ENCODE measurements at regions not wholly inside any gene's neighbourhood (a gene's known extent, or its start where the extent isn't known, plus 50 kb on each side); places are given as distances from the start of the nearest gene placed in this dataset.

DNA sequence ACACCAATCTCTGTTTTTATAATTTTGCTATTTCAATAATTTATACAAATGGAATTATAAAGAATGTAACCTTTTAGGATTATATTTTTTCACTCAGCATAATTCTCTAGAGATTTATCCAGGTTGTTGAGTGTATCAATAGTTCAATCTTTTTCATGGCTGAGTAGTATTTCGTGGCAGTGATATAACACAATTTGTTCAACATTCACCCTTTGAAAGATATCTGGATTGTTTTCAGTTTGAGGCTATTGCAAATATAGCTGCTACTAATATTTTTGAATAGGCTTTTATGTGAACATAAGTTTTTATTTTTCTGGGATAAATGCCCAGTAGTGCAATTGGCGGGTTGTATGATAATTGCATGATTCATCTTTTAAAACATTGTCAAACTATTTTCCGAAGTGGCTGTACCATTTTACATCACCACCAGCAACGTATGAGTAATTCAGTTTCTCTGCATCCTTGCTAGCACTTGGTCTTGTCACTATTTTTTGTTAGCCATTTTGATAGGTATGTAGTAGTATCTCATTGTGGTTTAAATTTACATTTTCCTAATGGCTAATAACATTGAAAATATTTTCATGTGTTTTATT, 55.6 kb upstream of the ABCD3 start:
- ChIA-PET CTCF (no interaction called here), POLR2A (no interaction called here)
- no peak for DNase-seq (ENCODE audit: extremely low spot score)

DNA sequence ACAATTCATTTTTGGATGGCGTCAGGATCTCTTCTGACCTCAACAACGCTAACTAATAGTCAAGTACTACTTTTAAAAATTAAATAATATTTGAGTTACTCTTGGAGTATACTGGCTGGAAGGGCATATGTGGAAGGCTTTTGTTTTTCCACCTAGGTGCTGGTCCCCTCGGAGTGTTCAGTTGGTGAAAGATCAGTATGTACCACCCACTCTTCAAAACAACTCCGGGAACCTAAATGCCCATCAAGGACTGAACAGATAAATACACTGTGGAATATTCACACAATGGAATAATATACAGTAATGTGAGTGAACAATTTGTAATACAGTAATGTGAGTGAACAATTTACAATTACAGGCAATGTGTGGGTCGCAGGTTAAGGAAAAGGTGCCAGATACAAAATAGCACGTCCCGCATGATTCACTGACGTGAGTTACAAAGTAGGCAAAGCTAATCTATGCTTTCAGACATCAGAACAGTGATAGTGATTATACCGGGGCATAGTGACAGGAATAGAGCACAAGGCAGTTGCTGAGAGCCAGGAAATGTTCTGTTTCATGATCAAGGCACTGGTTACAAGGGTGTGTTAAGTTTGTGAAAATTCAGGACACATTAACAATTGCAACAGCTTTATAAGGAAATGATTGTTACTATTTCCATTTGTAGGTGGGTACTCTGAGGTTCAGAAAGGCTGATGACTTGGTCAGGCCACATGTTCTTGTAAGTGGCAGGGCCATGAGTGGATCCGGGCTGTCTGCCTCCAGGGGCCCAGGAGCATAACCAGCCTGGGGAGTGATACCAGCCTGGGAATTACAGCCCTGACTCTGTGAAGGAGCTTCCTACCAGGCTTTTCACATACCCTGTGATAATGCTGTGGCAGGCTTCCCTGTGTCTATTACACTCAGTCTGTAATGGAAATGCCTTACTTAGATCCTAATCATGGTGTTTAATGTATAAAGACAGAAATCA, 59.3 kb upstream of the ABCD3 start:
- no peak for DNase-seq (ENCODE audit: extremely low spot score)
- POLR2A ChIA-PET = no interaction called here
- CTCF ChIA-PET = interaction anchor here (0.8 kb wide), 1 partner anchor 24 kb away, joined by 3 read pairs; no protein-coding TSS in a partner anchor
- TF ChIP-seq, protein P1, sequence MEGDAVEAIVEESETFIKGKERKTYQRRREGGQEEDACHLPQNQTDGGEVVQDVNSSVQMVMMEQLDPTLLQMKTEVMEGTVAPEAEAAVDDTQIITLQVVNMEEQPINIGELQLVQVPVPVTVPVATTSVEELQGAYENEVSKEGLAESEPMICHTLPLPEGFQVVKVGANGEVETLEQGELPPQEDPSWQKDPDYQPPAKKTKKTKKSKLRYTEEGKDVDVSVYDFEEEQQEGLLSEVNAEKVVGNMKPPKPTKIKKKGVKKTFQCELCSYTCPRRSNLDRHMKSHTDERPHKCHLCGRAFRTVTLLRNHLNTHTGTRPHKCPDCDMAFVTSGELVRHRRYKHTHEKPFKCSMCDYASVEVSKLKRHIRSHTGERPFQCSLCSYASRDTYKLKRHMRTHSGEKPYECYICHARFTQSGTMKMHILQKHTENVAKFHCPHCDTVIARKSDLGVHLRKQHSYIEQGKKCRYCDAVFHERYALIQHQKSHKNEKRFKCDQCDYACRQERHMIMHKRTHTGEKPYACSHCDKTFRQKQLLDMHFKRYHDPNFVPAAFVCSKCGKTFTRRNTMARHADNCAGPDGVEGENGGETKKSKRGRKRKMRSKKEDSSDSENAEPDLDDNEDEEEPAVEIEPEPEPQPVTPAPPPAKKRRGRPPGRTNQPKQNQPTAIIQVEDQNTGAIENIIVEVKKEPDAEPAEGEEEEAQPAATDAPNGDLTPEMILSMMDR (IDR thresholded peaks at IDR 0.05; ENCODE audit: control extremely low read depth, extremely low read depth, low read depth, missing control alignments) = no peak

More for the DNA sequence above, 55.6 kb upstream of the ABCD3 start:
- TF ChIP-seq, protein P1 (IDR thresholded peaks at IDR 0.05; ENCODE audit: control extremely low read depth, extremely low read depth, low read depth, missing control alignments) = no peak

DNA sequence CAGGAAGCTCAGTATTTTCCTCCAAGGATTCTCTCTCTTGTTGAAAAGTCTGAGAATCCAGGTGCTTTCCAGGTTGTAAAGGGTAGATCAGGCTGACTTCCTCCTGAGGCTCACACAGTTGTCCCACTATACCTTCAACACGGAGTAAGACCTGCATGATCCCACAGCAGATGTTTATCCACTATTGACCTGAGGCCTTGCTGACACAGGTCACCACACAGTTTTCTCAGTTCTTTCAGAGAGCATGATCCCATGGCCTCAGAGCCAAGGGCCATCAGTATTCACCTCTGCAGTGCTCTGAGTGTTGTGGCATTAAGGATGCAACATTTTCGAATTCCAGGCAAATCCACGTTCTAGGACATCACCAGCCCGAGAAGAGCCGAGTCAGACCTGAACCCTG, 60.5 kb upstream of the ABCD3 start:
- POLR2A ChIA-PET = no interaction called here
- CTCF ChIA-PET = no interaction called here
- DNase-seq (ENCODE audit: extremely low spot score) = no peak
- TF ChIP-seq, protein P1 (IDR thresholded peaks at IDR 0.05; ENCODE audit: control extremely low read depth, extremely low read depth, low read depth, missing control alignments) = no peak

DNA sequence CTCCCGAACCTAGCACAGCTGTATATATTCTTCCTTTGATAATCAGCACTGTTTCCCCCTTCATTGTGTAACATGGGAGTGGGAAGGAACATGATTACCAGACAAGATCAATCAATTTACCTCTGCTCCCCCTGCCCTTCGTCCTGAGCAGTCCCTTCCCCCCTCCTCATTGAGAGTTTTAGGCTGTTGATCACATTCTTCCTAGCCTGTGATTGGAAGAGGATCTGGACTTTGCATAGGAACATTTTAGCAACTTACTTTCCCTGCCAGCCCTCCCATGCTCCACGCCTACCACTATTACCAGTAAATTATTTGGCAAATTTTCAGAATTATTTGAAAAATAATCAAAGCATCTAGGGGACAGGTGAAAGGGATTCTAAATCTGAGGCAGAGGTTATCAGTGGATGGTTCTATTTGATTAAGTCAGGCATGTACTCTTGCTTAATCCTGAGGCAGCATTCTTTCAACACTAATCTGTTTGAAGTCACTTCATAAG, 62.7 kb upstream of the ABCD3 start:
- DNase-seq (ENCODE audit: extremely low spot score) = no peak
- ChIA-PET POLR2A (no interaction called here), CTCF (interaction anchor here (1.2 to 1.3 kb wide), 2 partner anchors 19 to 22 kb away, joined by 3 to 4 read pairs; no protein-coding TSS in a partner anchor)
- TF ChIP-seq, protein P1 (IDR thresholded peaks at IDR 0.05; ENCODE audit: control extremely low read depth, extremely low read depth, low read depth, missing control alignments) = no peak

DNA sequence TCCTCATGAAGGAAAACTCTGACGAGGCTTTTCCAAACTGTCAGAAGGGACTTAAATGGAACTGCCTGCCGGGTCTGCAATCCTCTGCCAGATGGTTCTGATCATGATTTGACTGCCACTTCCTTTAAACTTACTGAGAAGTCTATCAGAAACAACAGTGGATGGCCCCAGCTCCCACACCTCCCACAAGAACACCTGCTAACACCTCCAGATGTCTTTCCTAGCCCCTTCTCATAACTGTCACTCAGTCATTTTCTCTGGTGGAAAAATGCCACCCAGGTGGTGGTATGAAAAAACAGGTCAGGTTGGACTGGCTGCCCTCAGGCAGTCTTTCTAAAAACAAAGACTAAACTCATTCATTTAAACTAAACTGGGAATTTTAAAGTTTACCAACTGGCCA, 66.7 kb upstream of the ABCD3 start:
- CTCF ChIA-PET = interaction anchor here (1.1 kb wide), 1 partner anchor 9 kb away, joined by 3 read pairs; no protein-coding TSS in a partner anchor
- POLR2A ChIA-PET = no interaction called here
- TF ChIP-seq, protein P1 (IDR thresholded peaks at IDR 0.05; ENCODE audit: control extremely low read depth, extremely low read depth, low read depth, missing control alignments) = no peak
- DNase-seq (ENCODE audit: extremely low spot score) = no peak

DNA sequence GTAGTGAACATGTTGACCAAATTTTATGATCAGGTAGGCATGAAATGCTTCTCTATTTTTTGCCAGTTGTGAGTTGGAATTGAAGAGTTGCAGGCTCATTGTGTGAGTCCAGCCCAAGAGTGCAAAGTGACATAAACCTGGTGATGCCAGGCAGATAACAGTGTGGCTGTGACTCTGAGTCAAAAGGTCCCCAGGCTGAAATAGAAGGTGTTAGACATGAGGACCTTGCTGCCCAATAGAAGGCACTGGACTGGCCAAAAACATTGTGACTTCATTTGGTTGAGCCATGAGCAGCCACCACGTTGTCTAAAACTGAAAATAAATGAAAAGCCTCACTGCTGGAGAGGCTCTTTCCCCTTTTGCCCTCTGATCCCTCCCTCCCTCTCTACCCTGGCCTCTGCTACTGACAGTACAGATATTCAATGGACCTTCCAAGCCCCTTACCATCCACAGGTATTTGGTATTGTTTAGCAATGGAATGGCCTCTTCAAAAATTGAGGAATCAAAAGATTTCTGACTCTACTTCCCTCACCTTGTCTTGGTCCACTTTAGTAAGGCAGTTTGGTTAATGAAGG, 67.8 kb upstream of the ABCD3 start:
- TF ChIP-seq, protein P1 (IDR thresholded peaks at IDR 0.05; ENCODE audit: control extremely low read depth, extremely low read depth, low read depth, missing control alignments) = no peak
- CTCF ChIA-PET = interaction anchor here (1.1 kb wide), 2 partner anchors 8 to 113 kb away, joined by 3 read pairs; no protein-coding TSS in a partner anchor
- no peak for DNase-seq (ENCODE audit: extremely low spot score)
- POLR2A ChIA-PET = no interaction called here

All from GM10248 (cell line).